DND-41 (cell line): ENCODE measurements at regions not wholly inside any gene's neighbourhood (a gene's known extent, or its start where the extent isn't known, plus 50 kb on each side); places are given as distances from the start of the nearest gene placed in this dataset.

Experiments used
- ATAC-seq: fragments of 200-7000 bp; cut with Tn5 transposase; 3 replicates; pipeline ENCODE4 v1.9.1; 2021; ENCODE audit warnings: low read depth; ENCODE audit not compliant: insufficient read depth
- DNase-seq: peaks from one replicate; pipeline ENCODE4 v3.0.0-alpha.2; 2020
- H2AFZ ChIP-seq: 2 replicates; pipeline ENCODE4 v1.6.0; 2012; ENCODE audit warnings: low read depth, low read length
- H3K27ac ChIP-seq: 2 replicates; pipeline ENCODE4 v1.5.1; 2012; ENCODE audit warnings: low read length, inconsistent platforms
- H3K27me3 ChIP-seq: fragments of 200-600 bp; sonication (generic); 2 replicates; pipeline ENCODE4 v1.6.0; 2012; ENCODE audit warnings: low read length, mild to moderate bottlenecking, inconsistent platforms; ENCODE audit not compliant: insufficient read depth, poor library complexity
- H3K36me3 ChIP-seq: 2 replicates; pipeline ENCODE4 v1.5.1; 2012; ENCODE audit warnings: low read length, inconsistent platforms; ENCODE audit not compliant: insufficient read depth
- H3K4me1 ChIP-seq: 2 replicates; pipeline ENCODE4 v1.5.1; 2012; ENCODE audit warnings: mild to moderate bottlenecking, low read length; ENCODE audit not compliant: insufficient read depth
- H3K4me2 ChIP-seq: 2 replicates; pipeline ENCODE4 v1.6.0; 2012; ENCODE audit warnings: mild to moderate bottlenecking, moderate library complexity, low read length, inconsistent platforms; ENCODE audit not compliant: insufficient read depth
- H3K4me3 ChIP-seq, 2 experiments: fragments of 200-600 bp in 1 of 2; shearing (Covaris generic) in 1 of 2; 2 replicates each; pipeline ENCODE4 v1.5.1; 2012 to 2016; ENCODE audit warnings: inconsistent platforms in 2 of 2, low read length in 2 of 2, mild to moderate bottlenecking in 2 of 2, low read depth in 1 of 2, moderate library complexity in 1 of 2
- H3K79me2 ChIP-seq: 2 replicates; pipeline ENCODE4 v1.6.0; 2012; ENCODE audit warnings: low read length, inconsistent platforms; ENCODE audit not compliant: insufficient read depth
- H3K9ac ChIP-seq: 2 replicates; pipeline ENCODE4 v1.6.0; 2012; ENCODE audit warnings: low read depth, mild to moderate bottlenecking, inconsistent platforms, low read length, moderate library complexity
- H3K9me3 ChIP-seq: 2 replicates; pipeline ENCODE4 v1.5.1; 2012; ENCODE audit warnings: low read length, moderate library complexity, mild to moderate bottlenecking, inconsistent platforms; ENCODE audit not compliant: insufficient read depth, severe bottlenecking
- H4K20me1 ChIP-seq: 2 replicates; pipeline ENCODE4 v1.6.0; 2012; ENCODE audit warnings: low read length; ENCODE audit not compliant: insufficient read depth
- CTCF ChIP-seq: IDR thresholded peaks from 2 replicates; pipeline ENCODE4 v1.5.1; 2012; ENCODE audit warnings: borderline replicate concordance, low read length, moderate library complexity, mild to moderate bottlenecking; ENCODE audit not compliant: poor library complexity, severe bottlenecking; ENCODE audit errors: extremely low read depth
- EZH2 ChIP-seq: IDR thresholded peaks from 3 replicates; pipeline ENCODE4 v1.6.1; 2012; ENCODE audit warnings: borderline replicate concordance, low read depth, mild to moderate bottlenecking, moderate library complexity, low read length, inconsistent platforms; ENCODE audit not compliant: severe bottlenecking

- no peaks in the 10 kb centered on the region for H3K4me1 ChIP-seq
- DNase-seq (no peak), ATAC-seq (no peak)
These were observed 55.3 kb upstream of the CHST9 start for GRCh38 chr18:27240383-27240782.

GRCh38 chr18:27239669-27240068, 54.6 kb upstream of the CHST9 start:
- Histone ChIP-seq H3K9ac (no peak overlapping the region), H3K9me3 (no peaks in the 10 kb centered on the region), H3K4me2 (no peak overlapping the region), H3K79me2 (no peaks in the 10 kb centered on the region), H3K36me3 (no peaks in the 10 kb centered on the region), H3K27me3 (no peaks in the 10 kb centered on the region), H3K27ac (no peak overlapping the region), H4K20me1 (no peaks in the 10 kb centered on the region), H3K4me3 (no peak overlapping the region), H2AFZ (no peak overlapping the region), H3K4me1 (no peaks in the 10 kb centered on the region)
- TF ChIP-seq EZH2: no peak
- TF ChIP-seq CTCF: no peak
- no peak for DNase-seq
- no peak for ATAC-seq

More at GRCh38 chr18:27240383-27240782, 55.3 kb upstream of the CHST9 start:
- H3K4me3 ChIP-seq: no peak overlapping the region
- no peak overlapping the region for H2AFZ ChIP-seq
- no peaks in the 10 kb centered on the region for H3K36me3 ChIP-seq
- H3K9ac ChIP-seq: no peak overlapping the region
- H3K79me2 ChIP-seq: no peaks in the 10 kb centered on the region
- TF ChIP-seq EZH2: no peak
- TF ChIP-seq CTCF: no peak
- H3K4me2 ChIP-seq: no peak overlapping the region
- no peak overlapping the region for H3K27ac ChIP-seq
- no peaks in the 10 kb centered on the region for H3K27me3 ChIP-seq
- no peaks in the 10 kb centered on the region for H3K9me3 ChIP-seq
- H4K20me1 ChIP-seq: no peaks in the 10 kb centered on the region

- H2AFZ ChIP-seq: no peak overlapping the region
- TF ChIP-seq CTCF: no peak
- TF ChIP-seq EZH2: no peak
- no peaks in the 10 kb centered on the region for H3K36me3 ChIP-seq
- no peaks in the 10 kb centered on the region for H4K20me1 ChIP-seq
- no peak overlapping the region for H3K4me2 ChIP-seq
- no peak for ATAC-seq
- no peak overlapping the region for H3K9ac ChIP-seq
- no peak overlapping the region for H3K4me3 ChIP-seq
- H3K9me3 ChIP-seq: no peaks in the 10 kb centered on the region
- H3K27ac ChIP-seq: no peak overlapping the region
- DNase-seq: no peak
- no peaks in the 10 kb centered on the region for H3K27me3 ChIP-seq
- no peaks in the 10 kb centered on the region for H3K79me2 ChIP-seq
- no peaks in the 10 kb centered on the region for H3K4me1 ChIP-seq
These were observed 50.2 kb upstream of the CHST9 start for GRCh38 chr18:27235218-27235870.
